Muscle layer of duodenum (tissue), 2 donors: ENCODE measurements at regions not wholly inside any gene's neighbourhood (a gene's known extent, or its start where the extent isn't known, plus 50 kb on each side); places are given as distances from the start of the nearest gene placed in this dataset.

Experiments
- H3K27ac ChIP-seq: one replicate; pipeline ENCODE4 v1.7.0; 2013; ENCODE audit warnings: mild to moderate bottlenecking, low read length
- H3K27me3 ChIP-seq: one replicate; pipeline ENCODE4 v1.7.0; 2013; ENCODE audit warnings: low read depth, mild to moderate bottlenecking, control low read depth, low read length
- H3K36me3 ChIP-seq, 2 donors: one replicate each; pipeline ENCODE4 v1.7.0; 2013; ENCODE audit warnings: low read length in 2 of 2, control low read depth in 1 of 2, mild to moderate bottlenecking in 1 of 2; ENCODE audit not compliant: insufficient read depth in 2 of 2, control insufficient read depth in 1 of 2
- H3K4me1 ChIP-seq, 2 donors: one replicate each; pipeline ENCODE4 v1.7.0; 2013; ENCODE audit warnings: low read length in 2 of 2, mild to moderate bottlenecking in 2 of 2, control low read depth in 1 of 2, moderate library complexity in 1 of 2; ENCODE audit not compliant: insufficient read depth in 2 of 2, control insufficient read depth in 1 of 2
- H3K4me3 ChIP-seq, 2 donors: one replicate each; pipeline ENCODE4 v1.7.0; 2013; ENCODE audit warnings: low read length in 2 of 2, low read depth in 1 of 2, mild to moderate bottlenecking in 1 of 2
- H3K9me3 ChIP-seq, 2 donors: one replicate each; pipeline ENCODE4 v1.7.0; 2013; ENCODE audit warnings: low read length in 2 of 2, control low read depth in 1 of 2, mild to moderate bottlenecking in 1 of 2; ENCODE audit not compliant: control insufficient read depth in 1 of 2
- donor health status: healthy.

DNA sequence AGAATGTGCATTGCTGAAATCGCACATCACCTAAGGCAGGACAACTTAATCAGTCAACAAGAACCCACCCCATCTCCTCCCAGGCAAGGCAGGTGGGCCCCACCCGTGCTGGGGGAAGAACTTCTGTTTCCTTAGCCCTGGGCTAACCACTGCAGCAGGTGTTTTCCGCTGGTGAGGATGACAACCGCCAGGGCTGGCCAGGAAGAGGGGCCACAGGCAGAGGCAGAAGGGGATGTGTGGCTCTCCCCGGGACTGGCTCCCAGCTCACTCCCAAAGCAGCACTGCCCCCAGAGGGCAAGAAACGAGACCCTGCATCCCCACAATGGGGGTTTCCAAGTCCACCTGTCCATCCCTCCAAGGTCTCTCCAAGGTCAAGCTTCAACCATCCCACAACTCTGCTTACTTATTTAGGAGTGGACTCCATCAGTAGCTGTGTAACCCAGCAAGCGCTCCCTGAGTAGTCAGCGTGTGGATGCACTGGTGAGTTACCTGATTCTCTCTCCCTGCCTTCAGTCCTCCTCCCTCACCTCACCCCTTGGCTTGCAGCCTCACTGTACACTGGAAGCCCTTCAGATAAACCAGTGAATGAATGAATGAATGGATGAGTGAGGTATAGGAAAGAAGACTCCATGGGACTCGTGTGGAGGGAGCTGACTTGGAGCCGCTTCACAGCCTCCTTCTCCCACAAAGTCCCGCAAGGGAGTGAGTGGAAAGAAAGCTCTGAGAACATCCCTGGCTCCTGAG, 168.2 kb upstream of the CST7 start:
- no peak overlapping the region for H3K4me3 ChIP-seq
- H3K27ac ChIP-seq: no peak overlapping the region
- peaks cover 0 to 8% of the 10 kb centered on the region in 2 donors for H3K4me1 ChIP-seq
- no peaks in the 10 kb centered on the region for H3K9me3 ChIP-seq
- H3K36me3 ChIP-seq: no peaks in the 10 kb centered on the region
- H3K27me3 ChIP-seq: no peaks in the 10 kb centered on the region

DNA sequence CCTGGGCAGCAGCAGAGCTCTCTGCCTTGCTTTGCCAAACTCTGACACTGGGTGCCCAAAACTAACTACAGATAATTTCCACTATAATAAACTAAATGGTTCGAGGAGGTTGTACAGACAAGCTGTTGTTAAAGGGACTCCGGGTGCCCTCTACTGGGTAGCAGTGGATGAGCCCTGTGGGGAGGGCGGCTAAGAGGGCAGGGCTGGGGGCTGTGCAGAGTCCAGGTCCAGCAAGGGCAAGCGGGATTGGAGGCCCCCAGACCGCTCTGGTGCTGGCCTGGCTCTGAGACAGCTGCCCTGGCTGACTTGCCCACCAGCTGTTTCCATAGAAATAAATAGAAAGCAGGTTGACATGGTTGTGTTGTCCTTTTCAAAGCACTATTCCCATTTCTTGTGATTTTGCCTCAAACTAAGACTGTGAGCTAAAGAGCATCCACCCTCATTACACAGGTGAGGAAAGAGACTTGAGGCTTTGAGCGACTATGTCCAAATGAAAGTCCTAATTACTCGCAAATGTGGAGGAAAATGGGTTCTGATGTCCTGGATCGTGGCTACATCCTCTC, 167.6 kb upstream of the CST7 start:
- Histone ChIP-seq H3K9me3 (no peaks in the 10 kb centered on the region), H3K4me3 (no peak overlapping the region), H3K27me3 (no peaks in the 10 kb centered on the region), H3K27ac (no peak overlapping the region), H3K4me1 (peaks cover 0 to 8% of the 10 kb centered on the region in 2 donors), H3K36me3 (no peaks in the 10 kb centered on the region)

DNA sequence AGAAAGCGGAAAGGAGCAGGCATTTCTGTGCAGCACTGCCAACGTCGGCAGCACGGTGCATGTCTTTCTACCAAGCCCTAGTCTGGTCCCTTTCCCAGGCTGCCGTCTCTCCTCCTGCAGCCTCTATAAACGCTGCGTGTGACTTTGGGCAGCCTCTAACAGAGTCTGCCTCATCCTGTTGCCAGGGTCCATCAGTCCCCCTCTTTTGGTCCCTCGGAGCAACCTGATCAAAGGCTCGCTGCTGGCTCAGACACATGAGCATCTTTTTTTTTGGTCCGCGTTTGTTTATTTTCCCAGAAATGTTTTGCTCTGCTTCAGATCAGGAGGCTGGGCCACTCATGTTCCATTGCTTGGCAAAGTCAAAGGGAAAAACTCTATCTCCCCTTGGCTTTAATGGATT, 166.8 kb upstream of the CST7 start:
- H3K27ac ChIP-seq: no peak overlapping the region
- no peaks in the 10 kb centered on the region for H3K27me3 ChIP-seq
- H3K4me3 ChIP-seq: no peak overlapping the region
- peaks cover 0 to 8% of the 10 kb centered on the region in 2 donors for H3K4me1 ChIP-seq
- H3K36me3 ChIP-seq: no peaks in the 10 kb centered on the region
- H3K9me3 ChIP-seq: no peaks in the 10 kb centered on the region

DNA sequence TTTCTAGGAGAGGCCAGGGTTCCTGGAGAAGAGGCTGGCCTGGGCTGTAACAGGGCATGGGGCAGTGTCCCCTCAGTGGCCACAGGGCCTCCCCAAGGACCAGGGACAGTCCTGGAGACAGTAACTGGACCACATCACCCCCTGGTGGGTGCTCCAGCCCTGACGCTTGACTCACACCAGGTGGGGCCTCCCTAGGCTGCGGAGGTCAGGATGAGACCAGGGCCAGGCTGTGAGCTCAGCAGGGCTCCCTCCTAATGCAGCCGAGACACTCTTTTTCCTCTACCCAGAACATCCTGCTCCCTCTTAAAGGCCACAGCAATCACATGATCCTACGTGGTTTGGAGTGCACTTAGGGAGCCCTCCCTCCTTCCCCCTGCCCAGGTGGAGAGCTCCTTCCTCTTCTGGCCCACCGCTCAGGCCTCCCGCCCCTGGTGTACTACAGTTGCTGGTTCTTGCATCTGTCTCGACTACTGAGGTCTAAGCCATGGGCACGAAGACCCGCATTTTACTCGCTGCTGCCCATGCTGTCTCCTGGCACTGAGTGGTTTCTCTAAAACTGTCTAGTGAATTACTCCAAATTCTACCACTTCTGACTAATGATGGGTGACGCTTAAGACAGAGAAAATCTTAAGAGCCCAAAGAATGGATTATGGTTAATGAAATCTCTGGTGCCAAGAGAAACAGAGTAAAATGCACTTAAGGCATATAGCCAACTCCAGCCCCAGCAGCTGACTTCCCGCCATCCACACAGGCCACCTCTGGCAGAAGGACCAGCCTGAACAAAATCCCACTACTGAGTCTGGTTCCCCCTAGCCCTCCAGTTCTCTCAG, 166.1 kb upstream of the CST7 start:
- Histone ChIP-seq H3K27ac (no peak overlapping the region), H3K9me3 (no peaks in the 10 kb centered on the region), H3K4me3 (no peak overlapping the region), H3K27me3 (no peaks in the 10 kb centered on the region), H3K36me3 (no peaks in the 10 kb centered on the region), H3K4me1 (peaks cover 0 to 8% of the 10 kb centered on the region in 2 donors)

DNA sequence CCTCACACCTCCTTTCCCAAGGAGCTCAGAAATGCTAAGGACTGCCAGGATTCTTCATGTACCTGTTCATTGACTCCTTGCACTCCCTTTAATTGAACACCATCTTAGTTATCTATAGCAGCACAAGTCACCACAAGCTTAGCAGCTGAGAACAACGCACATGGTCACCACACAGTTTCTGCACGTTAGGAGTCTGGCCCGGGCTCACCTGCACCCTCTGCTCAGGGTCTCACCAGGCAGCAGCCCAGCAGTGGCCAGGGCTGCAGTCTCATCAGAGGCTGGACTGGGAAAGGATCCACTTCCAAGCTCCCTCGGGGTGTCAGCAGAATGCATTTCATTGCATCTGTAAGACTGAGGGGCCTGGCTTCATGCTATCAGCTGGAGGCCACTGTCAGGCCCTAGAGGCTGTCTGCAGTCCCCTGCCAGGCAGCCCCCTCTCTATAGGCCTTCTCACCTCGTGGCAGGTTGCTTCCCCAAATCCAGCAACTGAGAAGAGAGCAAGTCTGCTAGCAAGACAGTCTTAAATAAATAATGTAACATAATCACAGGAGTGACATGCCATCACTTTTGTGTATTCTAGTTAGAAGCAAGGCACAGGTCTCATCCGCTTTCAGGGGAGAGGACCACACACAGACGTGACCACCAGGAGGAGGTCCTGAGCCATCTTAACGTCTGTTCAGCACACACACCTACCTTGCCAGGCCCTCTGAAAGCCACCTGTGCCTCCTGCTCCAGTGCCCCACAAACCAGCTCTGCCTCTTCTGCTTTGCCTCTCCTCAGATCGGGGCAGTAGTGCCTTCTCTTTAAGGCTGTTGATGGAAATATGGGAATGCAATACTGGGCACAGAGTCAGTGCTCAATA, 165.2 kb upstream of the CST7 start:
- Histone ChIP-seq H3K27me3 (no peaks in the 10 kb centered on the region), H3K27ac (no peak overlapping the region), H3K4me3 (no peak overlapping the region), H3K9me3 (no peaks in the 10 kb centered on the region), H3K36me3 (no peaks in the 10 kb centered on the region), H3K4me1 (peaks cover 0 to 8% of the 10 kb centered on the region in 2 donors)

DNA sequence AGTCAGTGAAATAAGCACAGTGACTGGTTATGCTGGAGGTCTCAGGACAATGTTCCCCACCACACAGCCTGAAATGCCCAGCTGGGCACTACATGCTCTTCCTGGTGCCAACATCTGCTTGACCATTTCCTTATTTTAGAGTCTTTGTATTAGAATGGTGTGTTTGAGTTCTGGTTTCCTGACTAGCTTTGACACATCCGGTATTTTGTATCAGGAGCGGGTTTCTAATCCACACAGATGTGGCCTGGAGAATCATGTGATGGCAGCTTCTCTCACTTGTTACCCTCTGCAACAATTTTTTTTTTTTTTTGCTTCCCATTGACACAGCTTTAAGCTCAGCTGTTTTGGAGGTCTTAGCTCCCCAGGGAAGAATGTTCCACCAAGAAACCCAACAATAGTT, 164.5 kb upstream of the CST7 start:
- H3K4me1 ChIP-seq: peaks cover 0 to under 1% of the 10 kb centered on the region in 2 donors

DNA sequence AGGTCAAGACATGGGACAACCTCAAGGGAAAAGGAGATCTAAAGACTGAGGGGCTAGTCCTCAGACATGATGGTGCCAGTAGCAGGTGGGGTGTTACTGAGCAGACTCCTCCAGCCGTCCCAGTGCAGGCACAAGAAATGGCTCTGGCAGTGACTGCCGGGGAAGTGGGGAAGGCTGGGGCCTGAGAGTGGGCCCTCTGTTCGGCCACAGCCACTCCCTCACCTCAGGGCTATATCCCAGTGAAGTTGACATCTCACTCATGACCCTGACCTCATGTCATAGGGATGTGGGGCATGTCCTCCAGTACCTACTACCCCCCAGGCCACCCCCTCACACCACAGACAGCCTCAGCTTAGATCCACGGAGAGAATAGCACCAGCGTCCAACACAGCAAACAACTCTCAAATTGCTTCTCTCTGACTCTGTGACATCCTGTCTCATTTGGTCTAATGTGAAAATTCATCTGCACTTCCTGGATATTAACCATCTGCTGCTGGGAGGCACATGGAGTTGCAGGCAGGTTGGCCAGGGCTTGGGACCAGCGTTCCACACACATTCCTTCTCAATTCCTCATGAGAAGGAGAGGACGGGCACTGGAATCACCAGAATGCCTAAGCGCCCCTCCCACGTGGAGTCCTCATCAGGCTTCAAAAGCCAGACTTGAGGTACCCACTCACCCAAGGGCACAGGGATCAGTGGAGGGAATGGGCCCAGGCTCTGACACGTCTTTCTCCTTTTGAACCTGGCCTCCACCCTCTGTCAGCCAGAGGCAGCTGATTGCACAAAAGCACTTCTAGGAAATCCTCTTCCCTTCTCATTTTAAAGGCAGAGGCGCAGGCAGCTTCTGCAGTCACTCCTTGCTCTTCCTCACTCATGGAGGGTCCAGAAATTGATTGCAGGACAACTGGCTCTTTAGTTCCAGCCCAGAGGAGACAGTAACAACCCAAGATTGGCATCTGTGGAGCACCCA, 163.6 kb upstream of the CST7 start:
- H3K27ac ChIP-seq: no peak overlapping the region
- no peaks in the 10 kb centered on the region for H3K27me3 ChIP-seq
- no peaks in the 10 kb centered on the region for H3K4me1 ChIP-seq
- no peaks in the 10 kb centered on the region for H3K36me3 ChIP-seq
- H3K4me3 ChIP-seq: no peak overlapping the region
- no peaks in the 10 kb centered on the region for H3K9me3 ChIP-seq

More for the DNA sequence above, 164.5 kb upstream of the CST7 start:
- Histone ChIP-seq H3K36me3 (no peaks in the 10 kb centered on the region), H3K27ac (no peak overlapping the region), H3K9me3 (no peaks in the 10 kb centered on the region), H3K4me3 (no peak overlapping the region), H3K27me3 (no peaks in the 10 kb centered on the region)

DNA sequence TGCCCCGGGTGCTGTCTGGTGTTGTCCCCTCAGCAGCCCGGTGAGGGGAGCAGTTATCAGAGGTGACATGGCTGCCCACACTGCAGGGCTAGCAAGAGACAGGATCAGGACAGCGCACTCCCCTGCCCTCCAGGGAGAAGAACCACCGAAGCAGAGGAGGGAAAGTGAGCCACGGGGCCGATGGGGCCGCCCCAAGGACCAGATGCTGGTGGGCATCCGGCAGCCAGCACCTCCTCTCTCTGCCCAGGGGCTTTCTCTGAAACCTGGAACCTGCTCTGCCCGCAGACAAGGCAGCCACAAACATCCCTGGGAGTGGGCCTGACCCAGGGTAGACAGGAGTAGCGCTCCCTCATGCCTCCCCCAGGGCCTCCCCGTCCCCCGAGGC, 163.0 kb upstream of the CST7 start:
- Histone ChIP-seq H3K4me3 (no peak overlapping the region), H3K36me3 (no peaks in the 10 kb centered on the region), H3K27ac (no peak overlapping the region), H3K9me3 (no peaks in the 10 kb centered on the region), H3K27me3 (no peaks in the 10 kb centered on the region), H3K4me1 (no peaks in the 10 kb centered on the region)

DNA sequence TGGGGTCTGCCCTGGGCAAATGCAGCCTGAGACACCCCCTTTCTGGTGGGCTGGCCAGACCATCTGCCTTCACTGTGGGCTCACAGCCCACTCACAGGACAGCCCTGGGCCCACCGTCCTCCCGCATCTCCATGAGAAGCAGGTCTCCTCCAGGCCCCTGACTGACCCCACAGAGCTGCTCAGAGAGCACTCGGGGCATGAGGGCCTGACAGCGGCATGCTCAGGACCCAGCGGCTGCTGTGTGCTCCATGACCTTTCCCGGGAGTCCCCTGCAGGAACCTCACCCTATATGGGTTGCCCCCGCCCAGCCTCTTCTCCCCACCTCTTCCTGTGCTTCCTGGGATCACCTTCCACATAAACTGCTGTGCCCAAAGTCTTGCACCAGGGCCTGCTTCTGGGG, 162.4 kb upstream of the CST7 start:
- no peaks in the 10 kb centered on the region for H3K4me1 ChIP-seq
- no peaks in the 10 kb centered on the region for H3K27me3 ChIP-seq
- no peaks in the 10 kb centered on the region for H3K9me3 ChIP-seq
- no peaks in the 10 kb centered on the region for H3K36me3 ChIP-seq
- H3K27ac ChIP-seq: no peak overlapping the region
- H3K4me3 ChIP-seq: no peak overlapping the region

DNA sequence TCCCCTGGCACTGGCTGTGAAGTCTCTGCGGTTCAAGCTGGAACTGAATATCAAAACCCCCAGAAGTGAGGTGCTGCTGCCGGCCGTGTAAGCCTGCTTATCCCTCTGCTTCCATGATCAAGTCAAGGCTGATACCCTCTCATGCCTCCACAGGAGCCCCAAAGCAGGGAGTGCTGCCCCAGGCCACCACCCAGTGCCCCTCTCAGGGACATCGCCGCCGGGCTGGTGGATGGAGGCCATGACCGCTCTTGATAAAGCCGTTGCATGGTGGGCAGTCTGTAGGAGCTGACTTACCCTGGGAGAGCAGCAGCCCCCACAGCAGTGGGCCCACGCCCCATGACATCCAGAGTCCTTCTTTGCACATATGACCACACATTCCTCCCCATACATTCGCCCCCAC, 162.0 kb upstream of the CST7 start:
- Histone ChIP-seq H3K4me1 (no peaks in the 10 kb centered on the region), H3K27me3 (no peaks in the 10 kb centered on the region), H3K4me3 (no peak overlapping the region), H3K9me3 (no peaks in the 10 kb centered on the region), H3K36me3 (no peaks in the 10 kb centered on the region), H3K27ac (no peak overlapping the region)
